Esophagus (tissue), 2 donors: ENCODE measurements at regions not wholly inside any gene's neighbourhood (a gene's known extent, or its start where the extent isn't known, plus 50 kb on each side); places are given as distances from the start of the nearest gene placed in this dataset.
"Not testable (repeated sequence)": the region's sequence is repeated elsewhere in the genome, so short reads cannot be mapped to it uniquely, and the experiment has no call there.

ENCODE experiments used
- H3K27ac ChIP-seq, 2 donors: one replicate each; pipeline ENCODE4 v1.5.1; 2013; ENCODE audit warnings: low read depth in 2 of 2, mild to moderate bottlenecking in 2 of 2, inconsistent platforms in 1 of 2, low read length in 1 of 2, moderate library complexity in 1 of 2
- H3K27me3 ChIP-seq, 2 donors: one replicate each; pipeline ENCODE4 v1.6.1; 2013; ENCODE audit warnings: low read length in 2 of 2, control low read depth in 1 of 2, mild to moderate bottlenecking in 1 of 2; ENCODE audit not compliant: insufficient read depth in 2 of 2, control insufficient read depth in 1 of 2
- H3K36me3 ChIP-seq, 2 donors: one replicate each; pipeline ENCODE4 v1.6.1; 2013; ENCODE audit warnings: low read length in 1 of 2; ENCODE audit not compliant: control insufficient read depth in 2 of 2, insufficient read depth in 2 of 2
- H3K4me1 ChIP-seq, 2 donors: one replicate each; pipeline ENCODE4 v1.6.1; 2013; ENCODE audit warnings: low read length in 1 of 2; ENCODE audit not compliant: control insufficient read depth in 2 of 2, insufficient read depth in 2 of 2
- H3K4me3 ChIP-seq, 2 donors: one replicate each; pipeline ENCODE4 v1.5.1; 2013; ENCODE audit warnings: low read length in 2 of 2, mild to moderate bottlenecking in 2 of 2, low read depth in 1 of 2, moderate library complexity in 1 of 2
- H3K9me3 ChIP-seq, 2 donors: one replicate each; pipeline ENCODE4 v1.6.1; 2013; ENCODE audit warnings: mild to moderate bottlenecking in 2 of 2, low read depth in 1 of 2, low read length in 1 of 2, moderate library complexity in 1 of 2; ENCODE audit not compliant: control insufficient read depth in 2 of 2, insufficient read depth in 1 of 2
- WGBS, 2 donors: extraction: QIAGEN DNeasy Blood & Tissue Kit; methylation state at CpG; one replicate each; pipeline ENCODE4 v1.1.7; 2013; 5-methylcytosine and 5-hydroxymethylcytosine counted together
- donor health status: healthy with polysubstance abuse.
- donor health status: Bipolar disorder and iron deficiency.

- not testable (repeated sequence) for H3K27ac ChIP-seq, H3K9me3 ChIP-seq, H3K27me3 ChIP-seq, H3K4me1 ChIP-seq, H3K4me3 ChIP-seq, H3K36me3 ChIP-seq
- 87% methylated on average over 7 of the region's 7 CpGs for WGBS, 2 donors
Observed at GRCh38 chr3:34090379-34090778, 291.9 kb downstream of the PDCD6IP start.

GRCh38 chr3:34090876-34091275, 292.4 kb downstream of the PDCD6IP start:
- 65 to 68% methylated on average over 4 of the region's 4 CpGs for WGBS, 2 donors
- Histone ChIP-seq H3K9me3 (peaks cover 0 to 4% of the 10 kb centered on the region in 2 donors), H3K4me3 (no peak overlapping the region), H3K27me3 (no peaks in the 10 kb centered on the region), H3K4me1 (no peaks in the 10 kb centered on the region), H3K36me3 (no peaks in the 10 kb centered on the region), H3K27ac (no peak overlapping the region)

- WGBS, 2 donors = 80 to 82% methylated on average over 9 of the region's 9 CpGs
- not testable (repeated sequence) for H3K4me1 ChIP-seq, H3K9me3 ChIP-seq, H3K36me3 ChIP-seq, H3K27me3 ChIP-seq, H3K4me3 ChIP-seq, H3K27ac ChIP-seq
Observed at GRCh38 chr3:34094280-34094679, 295.9 kb downstream of the PDCD6IP start.

- no peaks in the 10 kb centered on the region for H3K9me3 ChIP-seq
- H3K36me3 ChIP-seq = no peaks in the 10 kb centered on the region
- no peak overlapping the region for H3K27ac ChIP-seq
- no peak overlapping the region for H3K4me3 ChIP-seq
- H3K4me1 ChIP-seq = no peaks in the 10 kb centered on the region
- H3K27me3 ChIP-seq = no peaks in the 10 kb centered on the region
- WGBS, 2 donors = 33 to 41% methylated on average over 4 of the region's 4 CpGs
Observed at GRCh38 chr3:34102288-34102687, 303.9 kb downstream of the PDCD6IP start.

GRCh38 chr3:34106379-34106778, 307.9 kb downstream of the PDCD6IP start:
- no peak overlapping the region for H3K27ac ChIP-seq
- no peaks in the 10 kb centered on the region for H3K4me1 ChIP-seq
- H3K36me3 ChIP-seq = no peaks in the 10 kb centered on the region
- no peaks in the 10 kb centered on the region for H3K9me3 ChIP-seq
- WGBS, 2 donors = 70 to 82% methylated on average over 3 of the region's 3 CpGs
- no peaks in the 10 kb centered on the region for H3K27me3 ChIP-seq
- H3K4me3 ChIP-seq = no peak overlapping the region

- H3K27ac ChIP-seq = no peak overlapping the region
- H3K36me3 ChIP-seq = no peaks in the 10 kb centered on the region
- 49 to 60% methylated on average over 2 of the region's 2 CpGs for WGBS, 2 donors
Observed at GRCh38 chr3:34106879-34107278, 308.4 kb downstream of the PDCD6IP start.

GRCh38 chr3:34107669-34108068, 309.2 kb downstream of the PDCD6IP start:
- H3K27ac ChIP-seq = no peak overlapping the region
- WGBS, 2 donors = 59 to 62% methylated on average over 4 of the region's 4 CpGs
- no peaks in the 10 kb centered on the region for H3K4me1 ChIP-seq
- no peak overlapping the region for H3K4me3 ChIP-seq
- H3K27me3 ChIP-seq = no peaks in the 10 kb centered on the region
- no peaks in the 10 kb centered on the region for H3K9me3 ChIP-seq
- no peaks in the 10 kb centered on the region for H3K36me3 ChIP-seq

More at GRCh38 chr3:34106879-34107278, 308.4 kb downstream of the PDCD6IP start:
- H3K4me1 ChIP-seq = no peaks in the 10 kb centered on the region
- no peaks in the 10 kb centered on the region for H3K27me3 ChIP-seq
- no peaks in the 10 kb centered on the region for H3K9me3 ChIP-seq
- no peak overlapping the region for H3K4me3 ChIP-seq

GRCh38 chr3:34109021-34109420, 310.6 kb downstream of the PDCD6IP start:
- Histone ChIP-seq H3K36me3 (no peaks in the 10 kb centered on the region), H3K4me1 (no peaks in the 10 kb centered on the region), H3K27me3 (no peaks in the 10 kb centered on the region), H3K4me3 (no peak overlapping the region), H3K9me3 (no peaks in the 10 kb centered on the region), H3K27ac (no peak overlapping the region)
- WGBS, 2 donors = 47 to 68% methylated on average over 1 of the region's 1 CpG

GRCh38 chr3:34109846-34110245, 311.4 kb downstream of the PDCD6IP start:
- no peaks in the 10 kb centered on the region for H3K4me1 ChIP-seq
- H3K27ac ChIP-seq = no peak overlapping the region
- WGBS, 2 donors = 61 to 73% methylated on average over 2 of the region's 2 CpGs
- no peaks in the 10 kb centered on the region for H3K36me3 ChIP-seq
- H3K27me3 ChIP-seq = no peaks in the 10 kb centered on the region
- no peak overlapping the region for H3K4me3 ChIP-seq
- H3K9me3 ChIP-seq = no peaks in the 10 kb centered on the region

GRCh38 chr3:34111361-34111760, 312.9 kb downstream of the PDCD6IP start:
- Histone ChIP-seq H3K4me3 (no peak overlapping the region), H3K36me3 (no peaks in the 10 kb centered on the region), H3K4me1 (no peaks in the 10 kb centered on the region), H3K27me3 (no peaks in the 10 kb centered on the region), H3K9me3 (no peaks in the 10 kb centered on the region), H3K27ac (no peak overlapping the region)
- WGBS, 2 donors = 46 to 58% methylated on average over 4 of the region's 4 CpGs
